Bronchial epithelial cell (primary cell): ENCODE measurements at regions not wholly inside any gene's neighbourhood (a gene's known extent, or its start where the extent isn't known, plus 50 kb on each side); places are given as distances from the start of the nearest gene placed in this dataset.
"Not testable (repeated sequence)": the region's sequence is repeated elsewhere in the genome, so short reads cannot be mapped to it uniquely, and the experiment has no call there.

Experiments
- DNase-seq: peaks from one replicate; pipeline ENCODE4 v3.0.0-alpha.2; 2010; ENCODE audit warnings: low read depth
- FAIRE-seq: peaks from 2 replicates; lab custom pipeline; 2011; peaks lifted over from hg19 to GRCh38; lab: Jason Lieb, UNC
- H3K27me3 ChIP-seq: 2 replicates; pipeline ENCODE4 v1.5.1; 2011; ENCODE audit warnings: low read length; ENCODE audit not compliant: control insufficient read depth, insufficient read depth
- H3K36me3 ChIP-seq: 2 replicates; pipeline ENCODE4 v1.5.1; 2011; ENCODE audit warnings: low read length; ENCODE audit not compliant: control insufficient read depth, insufficient read depth
- H3K4me3 ChIP-seq: 2 replicates; pipeline ENCODE4 v1.5.1; 2011; ENCODE audit warnings: mild to moderate bottlenecking, low read depth, low read length, control low read depth
- CTCF ChIP-seq: IDR thresholded peaks from 2 replicates; pipeline ENCODE4 v1.5.1; 2011; ENCODE audit warnings: mild to moderate bottlenecking, moderate library complexity, low read length, control low read depth, inconsistent platforms; ENCODE audit not compliant: insufficient read depth, severe bottlenecking

GRCh38 chr10:59975918-59976317 is 69.6 kb upstream of the CCDC6 start:
- H3K36me3 ChIP-seq, H3K4me3 ChIP-seq, FAIRE-seq, DNase-seq, H3K27me3 ChIP-seq: not testable (repeated sequence)

- H3K4me3 ChIP-seq, result no peak overlapping the region
- peak; percentile 10 for DNase-seq
- TF ChIP-seq CTCF, result no peak
- H3K27me3 ChIP-seq, result no peaks in the 10 kb centered on the region
- no peaks in the 10 kb centered on the region for H3K36me3 ChIP-seq
- FAIRE-seq, result no peak
These were observed 65.6 kb upstream of the CCDC6 start for GRCh38 chr10:59971915-59972314.

GRCh38 chr10:59970396-59971368 is 64.3 kb upstream of the CCDC6 start:
- H3K27me3 ChIP-seq, result no peaks in the 10 kb centered on the region
- H3K36me3 ChIP-seq, result no peaks in the 10 kb centered on the region
- no peak overlapping the region for H3K4me3 ChIP-seq
- FAIRE-seq (no peak), DNase-seq (no peak)
- TF ChIP-seq CTCF, result no peak

GRCh38 chr10:59968705-59969104 is 62.3 kb upstream of the CCDC6 start:
- TF ChIP-seq CTCF, result no peak
- no peak for FAIRE-seq
- Histone ChIP-seq H3K4me3 (no peak overlapping the region), H3K27me3 (no peaks in the 10 kb centered on the region), H3K36me3 (no peaks in the 10 kb centered on the region)
- no peak for DNase-seq

GRCh38 chr10:59967079-59967478 is 60.7 kb upstream of the CCDC6 start:
- DNase-seq (no peak), FAIRE-seq (no peak)
- no peak for TF ChIP-seq CTCF

GRCh38 chr10:59965899-59966650 is 59.7 kb upstream of the CCDC6 start:
- TF ChIP-seq CTCF, result no peak
- Histone ChIP-seq H3K27me3 (no peaks in the 10 kb centered on the region), H3K4me3 (no peak overlapping the region), H3K36me3 (no peaks in the 10 kb centered on the region)
- DNase-seq (no peak), FAIRE-seq (no peak)

More at GRCh38 chr10:59967079-59967478, 60.7 kb upstream of the CCDC6 start:
- Histone ChIP-seq H3K27me3 (no peaks in the 10 kb centered on the region), H3K4me3 (no peak overlapping the region), H3K36me3 (no peaks in the 10 kb centered on the region)
